ENCODE measurements at regions not wholly inside any gene's neighbourhood (a gene's known extent, or its start where the extent isn't known, plus 50 kb on each side); places are given as distances from the start of the nearest gene placed in this dataset.

- no peak for DNase-seq (ENCODE audit: low read depth in 2 of 2)
Observed at GRCh38 chr17:79398441-79398840, 212.4 kb downstream of the RBFOX3 start.

GRCh38 chr17:79396696-79397095 lies 214.2 kb downstream of the RBFOX3 start:
- no peak for DNase-seq (ENCODE audit: low read depth in 2 of 2)

GRCh38 chr17:79395545-79395944 lies 215.3 kb downstream of the RBFOX3 start:
- no peak for DNase-seq (ENCODE audit: low read depth in 2 of 2)

DNA sequence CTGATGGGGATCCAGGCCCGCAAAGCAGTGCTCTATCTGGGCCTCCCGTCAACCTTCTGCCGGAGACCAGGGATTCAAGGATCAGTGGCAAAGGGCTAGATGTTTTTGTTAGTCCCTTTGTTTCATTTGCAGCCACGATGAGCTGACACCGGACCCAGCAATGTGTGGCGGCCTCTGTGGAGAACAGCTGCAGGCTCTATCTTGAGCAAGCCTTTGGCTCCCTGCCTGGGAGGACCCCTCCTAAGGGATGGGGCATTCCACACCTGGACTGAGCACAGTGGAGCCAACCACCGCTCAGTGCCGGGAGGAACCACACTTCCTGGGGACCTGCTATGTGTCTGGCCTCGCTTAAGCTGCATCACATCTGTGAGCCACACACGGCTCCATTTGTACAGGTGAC lies 215.8 kb downstream of the RBFOX3 start:
- DNase-seq (ENCODE audit: low read depth in 2 of 2): no peak

DNA sequence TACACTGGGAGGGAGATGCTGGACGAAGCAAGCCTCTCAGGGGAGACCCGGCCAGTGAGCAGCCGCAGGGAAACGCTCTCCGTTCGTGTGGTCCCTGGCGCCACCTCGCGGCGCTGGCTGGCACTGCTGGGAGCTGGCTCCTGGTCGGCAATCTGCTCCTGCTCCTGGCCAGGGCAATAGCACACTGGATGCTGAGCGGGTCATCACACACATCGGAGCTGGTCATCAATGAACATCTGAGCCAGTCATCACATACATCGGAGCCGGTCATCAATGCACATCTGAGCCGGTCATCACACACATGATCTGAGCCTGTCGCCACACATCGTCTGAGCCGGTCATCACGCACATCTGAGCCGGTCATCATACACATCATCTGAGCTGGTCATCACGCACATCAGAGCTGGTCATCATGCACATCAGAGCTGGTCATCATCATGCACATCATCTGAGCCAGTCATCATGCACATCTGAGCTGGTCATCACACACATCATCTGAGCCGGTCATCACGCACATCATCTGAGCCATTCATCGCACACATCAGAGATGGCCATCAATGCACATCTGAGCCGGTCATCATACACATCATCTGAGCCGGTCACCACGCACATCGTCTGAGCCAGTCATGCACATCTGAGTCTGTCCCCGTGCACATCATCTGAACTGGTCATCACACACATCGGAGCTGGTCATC lies 217.3 kb downstream of the RBFOX3 start:
- peak; percentile 13 to 35 for DNase-seq (ENCODE audit: low read depth in 2 of 2)

- no peak for DNase-seq (ENCODE audit: low read depth in 2 of 2)
Observed at GRCh38 chr17:79392598-79392997, 218.3 kb downstream of the RBFOX3 start.

DNA sequence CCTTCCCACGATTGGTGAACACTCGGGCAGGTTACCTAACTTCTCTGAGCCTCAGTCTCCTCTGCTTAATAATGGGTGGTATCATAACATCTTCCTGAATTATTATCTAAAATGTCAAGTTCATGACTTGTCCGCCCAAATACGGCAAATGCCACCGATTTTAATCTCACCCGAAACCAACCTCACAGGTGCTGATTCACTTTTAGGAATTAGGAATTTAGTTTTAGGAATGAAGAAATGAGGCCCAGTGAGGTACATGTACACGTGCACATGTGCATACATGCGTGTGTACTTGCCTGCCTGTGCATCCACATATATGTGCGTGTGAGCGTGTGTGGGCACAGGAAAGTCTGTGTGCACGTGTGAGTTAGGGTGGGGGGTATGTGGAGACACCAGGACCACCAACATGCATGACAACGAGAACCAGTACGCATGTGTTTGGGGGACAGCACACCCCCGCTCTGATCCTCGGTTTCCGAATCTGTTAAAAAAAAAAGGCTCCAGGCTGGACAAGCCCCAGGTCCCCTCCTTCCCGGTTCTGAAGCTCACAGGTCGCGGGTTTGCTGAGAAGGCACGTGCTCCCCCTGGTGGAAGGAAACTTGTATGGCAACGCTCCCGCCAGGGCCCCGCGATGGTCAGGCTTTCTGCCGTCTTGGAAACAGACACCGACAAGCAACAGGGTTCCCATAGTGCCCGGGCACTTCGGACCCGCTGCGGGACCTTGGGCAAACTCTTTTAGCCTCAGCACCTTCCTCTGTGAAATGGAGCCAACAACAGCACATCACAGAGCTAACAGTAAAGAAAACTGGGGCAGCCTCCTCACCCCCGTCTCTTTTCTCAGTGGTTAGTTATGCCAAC lies 219.2 kb downstream of the RBFOX3 start:
- DNase-seq (ENCODE audit: low read depth in 2 of 2): peak; percentile 31 to 42

DNA sequence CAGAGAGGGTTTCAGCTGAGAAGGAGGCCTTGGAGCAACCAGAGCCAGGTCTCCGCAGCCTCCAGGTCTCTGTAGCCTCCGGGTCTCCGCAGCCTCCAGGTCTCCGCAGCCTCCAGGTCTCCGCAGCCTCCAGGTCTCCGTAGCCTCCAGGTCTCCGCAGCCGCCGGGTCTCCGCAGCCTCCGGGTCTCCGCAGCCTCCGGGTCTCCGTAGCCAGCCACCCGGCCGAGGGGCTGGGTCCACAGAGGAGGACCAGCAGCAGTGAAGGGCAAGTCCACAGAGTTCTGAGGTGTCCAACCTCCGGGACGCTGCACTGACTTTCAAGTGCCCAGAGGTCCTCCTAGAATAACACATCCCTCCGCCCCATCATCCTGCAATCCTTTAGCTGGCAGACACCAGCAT lies 221.0 kb downstream of the RBFOX3 start:
- DNase-seq (ENCODE audit: low read depth in 2 of 2): no peak

GRCh38 chr17:79388556-79389295 lies 222.1 kb downstream of the RBFOX3 start:
- DNase-seq (ENCODE audit: low read depth in 2 of 2): no peak

- no peak for DNase-seq (ENCODE audit: low read depth in 2 of 2)
Observed at GRCh38 chr17:79387783-79388182, 223.1 kb downstream of the RBFOX3 start.

DNA sequence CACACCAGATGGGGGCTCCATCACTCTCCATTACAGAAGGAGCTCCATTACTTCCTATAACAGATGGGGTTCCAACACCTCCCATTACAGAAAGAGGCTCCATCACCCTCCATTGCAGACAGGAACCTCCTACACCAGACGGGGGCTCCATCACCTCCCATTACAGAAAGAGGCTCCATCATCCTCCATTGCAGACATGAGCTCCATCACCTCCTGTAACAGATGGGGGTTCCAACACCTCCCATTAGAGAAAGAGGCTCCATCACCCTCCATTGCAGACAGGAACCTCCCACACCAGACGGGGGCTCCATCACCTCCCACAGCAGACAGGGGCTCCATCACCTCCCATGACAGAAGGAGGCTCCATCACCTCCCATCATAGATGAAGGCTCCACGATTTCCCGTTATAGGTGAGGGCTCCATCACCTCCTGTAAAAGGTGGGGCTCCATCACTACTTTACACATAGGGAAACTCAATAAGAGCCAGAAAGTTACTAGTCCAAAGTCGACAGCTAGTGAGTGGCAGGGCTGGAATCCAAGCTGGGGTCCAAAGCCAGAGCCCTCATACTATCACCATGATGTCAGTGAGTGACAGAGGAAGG lies 224.8 kb downstream of the RBFOX3 start:
- no peak for DNase-seq (ENCODE audit: low read depth in 2 of 2)

GRCh38 chr17:79382313-79382712 lies 228.5 kb downstream of the RBFOX3 start:
- no peak for DNase-seq (ENCODE audit: low read depth in 2 of 2)

DNA sequence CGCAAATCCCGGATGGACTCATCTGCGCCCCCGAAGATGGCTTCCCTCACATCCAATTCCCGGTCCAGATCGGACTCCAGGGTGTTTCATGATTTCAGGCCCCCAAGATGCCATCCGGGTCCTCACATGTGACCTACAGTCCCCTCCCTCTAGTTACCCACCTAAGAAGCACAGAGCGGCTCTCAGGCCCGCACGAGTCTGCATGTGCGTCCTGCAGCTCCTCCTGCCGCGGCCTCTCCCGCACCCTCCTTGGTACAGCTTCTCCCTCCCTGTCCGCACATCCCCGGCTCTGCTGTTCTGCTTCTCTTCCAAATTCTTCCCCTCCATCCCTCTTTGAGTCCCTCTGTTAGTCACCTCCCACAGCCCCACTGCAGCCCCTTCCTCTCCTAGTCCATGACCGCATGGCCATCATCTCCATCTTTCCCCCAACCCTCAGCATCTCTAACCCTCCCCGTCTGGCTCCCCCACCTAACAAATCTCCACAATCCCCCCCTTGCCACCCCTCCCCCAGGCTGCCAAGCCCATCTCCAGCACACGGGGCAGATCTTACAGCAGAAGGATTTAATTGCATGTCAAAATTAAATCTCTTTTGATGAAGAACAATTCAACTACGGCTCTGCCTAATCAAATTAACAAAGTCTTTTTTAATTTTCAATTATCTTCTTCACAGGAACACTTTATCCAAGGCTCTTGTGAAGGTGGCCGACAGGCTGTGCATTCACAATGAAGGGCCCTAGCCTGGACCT lies 231.0 kb downstream of the RBFOX3 start:
- DNase-seq (ENCODE audit: low read depth in 2 of 2): no peak

- DNase-seq (ENCODE audit: low read depth in 2 of 2): no peak
Observed at GRCh38 chr17:79377230-79377786, 233.5 kb downstream of the RBFOX3 start.

GRCh38 chr17:79374807-79375206 lies 236.0 kb downstream of the RBFOX3 start:
- DNase-seq (ENCODE audit: low read depth in 2 of 2): no peak

DNA sequence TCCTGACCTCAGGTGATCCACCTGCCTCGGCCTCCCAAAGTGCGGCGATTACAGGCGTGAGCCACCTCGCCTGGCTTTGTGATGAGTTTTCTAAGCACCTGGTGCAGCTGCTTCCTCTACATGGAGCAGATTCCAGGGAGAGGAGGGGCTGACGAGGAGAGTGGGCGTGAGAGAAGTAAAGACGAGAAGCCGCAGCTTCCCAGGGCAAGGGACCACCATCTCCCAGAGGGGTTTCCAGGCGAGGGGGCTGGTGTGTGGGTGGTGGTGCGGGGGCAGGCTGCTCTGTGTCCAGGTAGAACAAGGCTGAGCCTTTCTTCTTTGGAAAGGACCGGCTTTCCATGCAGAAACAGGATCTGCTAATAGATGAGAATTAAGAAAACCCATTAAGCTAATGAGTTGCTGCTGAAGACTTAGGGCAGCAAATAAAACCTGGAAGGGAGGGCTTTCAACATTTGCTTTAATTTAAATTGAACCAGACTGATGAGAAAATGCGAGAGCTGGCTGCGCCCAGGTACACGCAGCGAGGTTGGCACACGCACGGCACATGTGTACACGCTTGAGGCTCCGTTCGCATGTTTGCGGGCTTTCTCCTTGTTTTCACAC lies 236.7 kb downstream of the RBFOX3 start:
- DNase-seq (ENCODE audit: low read depth in 2 of 2): no peak

DNA sequence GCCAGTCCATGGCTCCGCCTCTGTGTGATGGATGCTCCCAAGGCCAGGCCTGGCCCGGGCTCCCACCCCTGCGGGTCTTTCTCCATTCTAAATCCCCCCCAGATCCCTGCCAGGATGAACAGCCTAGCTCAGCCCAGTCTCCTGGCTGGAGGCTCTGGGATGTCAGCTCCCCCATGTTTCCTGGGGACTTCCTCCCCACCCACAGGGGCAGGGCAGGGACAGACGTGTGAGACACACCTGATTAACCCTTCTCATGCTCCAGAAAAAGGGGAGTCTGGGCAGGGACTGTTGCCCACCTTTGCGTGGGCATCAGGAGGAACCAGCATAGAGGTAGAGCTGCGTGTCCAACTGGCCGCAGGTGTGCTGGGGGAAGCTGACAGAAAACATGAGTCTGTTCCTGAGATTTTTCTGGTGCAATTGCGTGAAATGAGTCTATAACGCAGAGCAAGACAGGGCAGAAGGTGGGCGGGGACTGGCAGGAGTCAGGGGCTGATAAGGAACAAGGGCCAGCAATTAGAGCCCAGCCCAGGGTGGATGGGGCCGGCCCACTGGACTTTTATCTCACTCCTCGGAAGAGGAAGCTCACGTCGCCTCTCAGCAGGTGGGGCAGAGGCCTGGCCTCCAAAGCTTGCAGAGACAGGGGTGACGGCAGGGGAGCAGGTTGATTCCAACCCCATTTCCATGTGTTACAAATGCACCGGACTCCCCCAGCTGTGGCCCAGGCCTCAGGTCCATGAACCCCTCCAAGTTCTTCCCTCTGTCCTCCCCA lies 238.2 kb downstream of the RBFOX3 start:
- no peak for DNase-seq (ENCODE audit: low read depth in 2 of 2)

DNA sequence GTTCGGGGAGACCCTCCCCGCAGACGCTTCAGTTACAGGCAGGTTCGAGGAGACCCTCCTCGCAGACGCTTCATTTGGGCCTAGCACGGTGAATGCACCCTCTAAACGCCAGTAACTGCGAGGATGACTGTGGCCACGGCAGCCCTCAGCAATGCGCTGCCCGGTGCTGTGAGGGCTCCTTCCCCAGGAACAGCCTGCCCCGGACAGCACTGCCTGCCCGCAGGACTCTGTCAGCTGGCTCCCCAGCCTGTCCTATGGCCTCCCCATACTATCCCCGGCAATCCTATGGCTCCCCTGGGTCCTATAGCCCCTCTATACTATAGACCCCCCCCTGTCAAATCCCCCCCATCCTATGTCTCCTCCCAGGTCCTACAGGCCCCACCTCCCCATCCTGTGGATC lies 238.9 kb downstream of the RBFOX3 start:
- DNase-seq (ENCODE audit: low read depth in 2 of 2): no peak

DNA sequence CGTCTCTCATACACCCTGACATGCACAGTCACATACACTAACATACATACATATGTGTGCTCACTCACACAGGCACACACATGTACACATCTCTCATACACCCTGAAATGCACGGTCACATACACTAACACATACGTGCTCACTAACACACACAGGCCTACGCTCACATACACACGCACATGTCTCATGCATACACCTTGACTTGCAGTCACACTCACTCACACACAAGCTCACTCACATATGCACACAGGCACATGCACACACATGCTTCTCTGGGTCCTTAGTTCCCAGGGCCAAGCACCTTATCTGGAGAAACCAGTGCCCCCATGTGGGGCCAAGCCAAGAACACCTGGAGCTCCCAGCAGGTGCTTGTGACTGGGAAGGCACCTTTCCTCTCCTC lies 240.3 kb downstream of the RBFOX3 start:
- no peak for DNase-seq (ENCODE audit: low read depth in 2 of 2)

- DNase-seq (ENCODE audit: low read depth in 2 of 2): no peak
Observed at GRCh38 chr17:79370126-79370525, 240.7 kb downstream of the RBFOX3 start.

Data from activated CD8-positive, alpha-beta memory T cell treated with anti-CD3 and anti-CD28 coated beads for 4 hours (primary cell).